ENCODE measurements at regions not wholly inside any gene's neighbourhood (a gene's known extent, or its start where the extent isn't known, plus 50 kb on each side); places are given as distances from the start of the nearest gene placed in this dataset.

GRCh38 chr9:21668516-21668915 is 133.9 kb upstream of the MTAP start:
- no peaks in the 10 kb centered on the region for H3K36me3 Mint-ChIP-seq (ENCODE audit: insufficient read depth in 1 of 3, low read depth in 3 of 3)
- Histone ChIP-seq H3T11ph (ENCODE audit: low read length) (no peak overlapping the region), H4K5ac (ENCODE audit: insufficient read length, low read depth, low read length) (no peak overlapping the region), H3K9me3 (ENCODE audit: control insufficient read depth, low read depth, low read length) (no peaks in the 10 kb centered on the region), H3K23me2 (ENCODE audit: insufficient read length, low read depth, low read length, poor library complexity, severe bottlenecking) (no peaks in the 10 kb centered on the region), H2AK5ac (ENCODE audit: insufficient read length, low read length) (no peak overlapping the region), H2BK12ac (ENCODE audit: insufficient read length, low read depth, low read length) (no peak overlapping the region), H3K4me1 (ENCODE audit: insufficient read depth, low read length) (no peaks in the 10 kb centered on the region), H4K91ac (ENCODE audit: insufficient read length, low read depth, low read length) (no peak overlapping the region), H3K79me2 (ENCODE audit: insufficient read depth, low read length) (no peaks in the 10 kb centered on the region), H3K23ac (ENCODE audit: insufficient read length, low read depth, low read length) (no peak overlapping the region), H3K4me2 (ENCODE audit: insufficient read depth, insufficient read length, low read length) (no peak overlapping the region), H2BK5ac (ENCODE audit: insufficient read length, low read length) (no peak overlapping the region), H2BK15ac (ENCODE audit: low read depth, low read length) (no peak overlapping the region), H3K9ac (ENCODE audit: extremely low read depth, insufficient read length, low read length) (no peak overlapping the region), H4K20me1 (ENCODE audit: control insufficient read depth, insufficient read depth, insufficient read length) (no peaks in the 10 kb centered on the region), H3K27me3 (ENCODE audit: insufficient read depth, low read length) (no peaks in the 10 kb centered on the region), H3K79me1 (ENCODE audit: insufficient read depth, low read depth, low read length, poor library complexity, severe bottlenecking) (no peaks in the 10 kb centered on the region), H2BK20ac (ENCODE audit: low read depth, low read length, poor library complexity, severe bottlenecking) (no peak overlapping the region), H2BK120ac (ENCODE audit: low read depth, low read length, poor library complexity, severe bottlenecking) (no peak overlapping the region), H3K14ac (ENCODE audit: insufficient read depth, low read length) (no peak overlapping the region), H2AFZ (ENCODE audit: low read length) (no peak overlapping the region), H3K56ac (ENCODE audit: insufficient read length, low read depth, low read length) (no peak overlapping the region), H3K27ac (ENCODE audit: insufficient read length, low read depth, low read length) (no peak overlapping the region), H3K4ac (ENCODE audit: low read depth, low read length) (no peak overlapping the region), H3K18ac (ENCODE audit: insufficient read length, low read depth, low read length) (no peak overlapping the region), H4K8ac (replicated peaks; ENCODE audit: insufficient read length, low read depth, low read length) (no peak overlapping the region)
- peaks cover 7 to 8% of the 10 kb centered on the region in 2 experiments; a peak in 3 of 4 replicates for H3K4me1 Mint-ChIP-seq
- WGBS (ENCODE audit: extremely low coverage, insufficient read length, low lambda C conversion rate), result no CpG with 5 or more reads among the region's 3 CpGs
- no peak overlapping the region for H3K4me3 Mint-ChIP-seq
- DNase-seq, result no peak
- no peak overlapping the region for H3K27ac Mint-ChIP-seq
- peaks cover 1% of the 10 kb centered on the region; the same call in 1 of the 2 replicates for H3K27me3 Mint-ChIP-seq (ENCODE audit: low read depth)
- no peak for TF ChIP-seq CTCF (conservative IDR thresholded peaks at IDR 0.05)
- no peaks in the 10 kb centered on the region for H3K9me3 Mint-ChIP-seq

Measured in H9 (cell line).